ENCODE measurements at regions not wholly inside any gene's neighbourhood (a gene's known extent, or its start where the extent isn't known, plus 50 kb on each side); places are given as distances from the start of the nearest gene placed in this dataset.

- ATAC-seq = no peak
- Mint-ChIP-seq H3K9me3 (no peaks in the 10 kb centered on the region), H3K27me3 (peaks cover 0 to 22% (median 6%) of the 10 kb centered on the region in 5 donors), H3K36me3 (no peaks in the 10 kb centered on the region), H3K4me3 (no peak overlapping the region), H3K4me1 (no peaks in the 10 kb centered on the region), H3K27ac (no peak overlapping the region)
- H3K36me3 ChIP-seq (ENCODE audit: control insufficient read depth in 2 of 3, insufficient read depth in 3 of 3, low read length in 3 of 3) = no peaks in the 10 kb centered on the region
- intact Hi-C loops (cut with micrococcal nuclease) = no loop called here
- no peak for DNase-seq
- H3K9me3 ChIP-seq (ENCODE audit: control insufficient read depth in 2 of 3, low read length in 3 of 3) = no peaks in the 10 kb centered on the region
- H3K4me3 ChIP-seq (ENCODE audit: low read length) = no peak overlapping the region
- CTCF ChIA-PET = no interaction called here
- no peak overlapping the region for H3K27ac ChIP-seq (ENCODE audit: low read depth, low read length)
- POLR2A ChIA-PET = no interaction called here
- no peaks in the 10 kb centered on the region for H3K4me1 ChIP-seq (ENCODE audit: control insufficient read depth in 2 of 2, insufficient read depth in 2 of 2, low read length in 2 of 2)
- no peaks in the 10 kb centered on the region for H3K27me3 ChIP-seq (ENCODE audit: control insufficient read depth in 2 of 2, insufficient read depth in 2 of 2, low read length in 2 of 2)
Measured at GRCh38 chr1:97013136-97013535, 291.6 kb downstream of the PTBP2 start.

GRCh38 chr1:97013941-97014340 is 292.4 kb downstream of the PTBP2 start:
- H3K9me3 Mint-ChIP-seq = no peaks in the 10 kb centered on the region
- ChIA-PET CTCF (no interaction called here), POLR2A (no interaction called here)
- Histone ChIP-seq H3K9me3 (ENCODE audit: control insufficient read depth in 2 of 3, low read length in 3 of 3) (no peaks in the 10 kb centered on the region), H3K36me3 (ENCODE audit: control insufficient read depth in 2 of 3, insufficient read depth in 3 of 3, low read length in 3 of 3) (no peaks in the 10 kb centered on the region), H3K27me3 (ENCODE audit: control insufficient read depth in 2 of 2, insufficient read depth in 2 of 2, low read length in 2 of 2) (no peaks in the 10 kb centered on the region), H3K27ac (ENCODE audit: low read depth, low read length) (no peak overlapping the region), H3K4me3 (ENCODE audit: low read length) (no peak overlapping the region), H3K4me1 (ENCODE audit: control insufficient read depth in 2 of 2, insufficient read depth in 2 of 2, low read length in 2 of 2) (no peaks in the 10 kb centered on the region)
- ATAC-seq (no peak), DNase-seq (no peak)
- H3K4me1 Mint-ChIP-seq = no peaks in the 10 kb centered on the region
- H3K27me3 Mint-ChIP-seq = peaks cover 0 to 31% (median 6%) of the 10 kb centered on the region in 5 donors
- no peak overlapping the region for H3K4me3 Mint-ChIP-seq
- no peak overlapping the region for H3K27ac Mint-ChIP-seq
- no peaks in the 10 kb centered on the region for H3K36me3 Mint-ChIP-seq
- intact Hi-C loops (cut with micrococcal nuclease) = no loop called here

DNA sequence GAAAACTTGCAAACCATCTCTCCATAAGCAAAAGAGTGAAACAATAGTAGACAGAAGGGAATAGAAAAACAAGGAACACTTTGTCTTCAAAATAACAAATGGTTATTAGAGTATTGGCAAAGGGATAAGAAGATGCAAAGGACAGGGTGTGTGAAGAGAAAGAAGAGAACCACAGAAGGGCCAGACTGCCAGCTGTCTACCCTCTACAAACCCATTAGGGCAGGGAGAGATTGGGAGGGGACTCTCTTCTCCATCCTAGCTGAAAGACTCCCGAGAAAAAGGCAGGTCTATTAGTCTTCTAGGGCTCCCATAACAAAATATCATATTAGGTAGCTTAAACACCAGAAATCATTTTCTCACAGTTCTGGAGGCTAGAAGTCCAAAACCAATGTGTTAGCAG is 292.8 kb downstream of the PTBP2 start:
- ATAC-seq (no peak), DNase-seq (no peak)
- ChIA-PET CTCF (no interaction called here), POLR2A (no interaction called here)
- H3K36me3 Mint-ChIP-seq = no peaks in the 10 kb centered on the region
- Histone ChIP-seq H3K27ac (ENCODE audit: low read depth, low read length) (no peak overlapping the region), H3K9me3 (ENCODE audit: control insufficient read depth in 2 of 3, low read length in 3 of 3) (no peaks in the 10 kb centered on the region), H3K36me3 (ENCODE audit: control insufficient read depth in 2 of 3, insufficient read depth in 3 of 3, low read length in 3 of 3) (no peaks in the 10 kb centered on the region), H3K4me3 (ENCODE audit: low read length) (no peak overlapping the region), H3K27me3 (ENCODE audit: control insufficient read depth in 2 of 2, insufficient read depth in 2 of 2, low read length in 2 of 2) (no peaks in the 10 kb centered on the region), H3K4me1 (ENCODE audit: control insufficient read depth in 2 of 2, insufficient read depth in 2 of 2, low read length in 2 of 2) (no peaks in the 10 kb centered on the region)
- peaks cover 0 to 32% (median 6%) of the 10 kb centered on the region in 5 donors for H3K27me3 Mint-ChIP-seq
- H3K4me1 Mint-ChIP-seq = no peaks in the 10 kb centered on the region
- H3K9me3 Mint-ChIP-seq = no peaks in the 10 kb centered on the region
- no peak overlapping the region for H3K27ac Mint-ChIP-seq
- intact Hi-C loops (cut with micrococcal nuclease) = no loop called here
- no peak overlapping the region for H3K4me3 Mint-ChIP-seq

DNA sequence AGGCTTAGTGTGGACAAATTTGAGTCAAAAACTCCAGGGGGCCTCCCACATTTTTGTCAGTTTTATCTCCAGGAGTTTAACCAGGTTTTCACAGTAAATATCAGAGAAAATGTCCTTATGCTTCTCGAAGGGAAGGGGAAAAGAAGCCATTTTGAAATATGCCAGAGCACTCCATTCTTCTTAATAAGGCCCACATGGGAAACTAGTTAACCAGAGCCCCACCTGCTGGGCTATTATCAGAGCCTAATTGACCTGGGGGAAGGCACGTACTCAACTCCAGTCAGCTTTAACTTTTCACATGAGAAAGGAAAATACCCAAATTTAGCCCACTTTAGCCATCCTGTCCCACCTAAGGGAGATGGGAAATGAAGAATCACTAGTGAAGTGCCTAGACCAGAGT is 296.3 kb downstream of the PTBP2 start:
- Mint-ChIP-seq H3K4me1 (no peaks in the 10 kb centered on the region), H3K27ac (no peak overlapping the region), H3K4me3 (no peak overlapping the region), H3K36me3 (no peaks in the 10 kb centered on the region), H3K9me3 (peaks cover 0 to 1% (median 0%) of the 10 kb centered on the region in 11 donors), H3K27me3 (peaks cover 0 to 27% (median 11%) of the 10 kb centered on the region in 5 donors)
- POLR2A ChIA-PET = no interaction called here
- H3K4me1 ChIP-seq (ENCODE audit: control insufficient read depth in 2 of 2, insufficient read depth in 2 of 2, low read length in 2 of 2) = no peaks in the 10 kb centered on the region
- H3K9me3 ChIP-seq (ENCODE audit: control insufficient read depth in 2 of 3, low read length in 3 of 3) = no peaks in the 10 kb centered on the region
- CTCF ChIA-PET = no interaction called here
- intact Hi-C loops (cut with micrococcal nuclease) = no loop called here
- DNase-seq = no peak
- ATAC-seq = no peak
- no peaks in the 10 kb centered on the region for H3K36me3 ChIP-seq (ENCODE audit: control insufficient read depth in 2 of 3, insufficient read depth in 3 of 3, low read length in 3 of 3)
- H3K27ac ChIP-seq (ENCODE audit: low read depth, low read length) = no peak overlapping the region
- H3K27me3 ChIP-seq (ENCODE audit: control insufficient read depth in 2 of 2, insufficient read depth in 2 of 2, low read length in 2 of 2) = no peaks in the 10 kb centered on the region
- H3K4me3 ChIP-seq (ENCODE audit: low read length) = no peak overlapping the region
